ENCODE measurements at regions not wholly inside any gene's neighbourhood (a gene's known extent, or its start where the extent isn't known, plus 50 kb on each side); places are given as distances from the start of the nearest gene placed in this dataset.

DNA sequence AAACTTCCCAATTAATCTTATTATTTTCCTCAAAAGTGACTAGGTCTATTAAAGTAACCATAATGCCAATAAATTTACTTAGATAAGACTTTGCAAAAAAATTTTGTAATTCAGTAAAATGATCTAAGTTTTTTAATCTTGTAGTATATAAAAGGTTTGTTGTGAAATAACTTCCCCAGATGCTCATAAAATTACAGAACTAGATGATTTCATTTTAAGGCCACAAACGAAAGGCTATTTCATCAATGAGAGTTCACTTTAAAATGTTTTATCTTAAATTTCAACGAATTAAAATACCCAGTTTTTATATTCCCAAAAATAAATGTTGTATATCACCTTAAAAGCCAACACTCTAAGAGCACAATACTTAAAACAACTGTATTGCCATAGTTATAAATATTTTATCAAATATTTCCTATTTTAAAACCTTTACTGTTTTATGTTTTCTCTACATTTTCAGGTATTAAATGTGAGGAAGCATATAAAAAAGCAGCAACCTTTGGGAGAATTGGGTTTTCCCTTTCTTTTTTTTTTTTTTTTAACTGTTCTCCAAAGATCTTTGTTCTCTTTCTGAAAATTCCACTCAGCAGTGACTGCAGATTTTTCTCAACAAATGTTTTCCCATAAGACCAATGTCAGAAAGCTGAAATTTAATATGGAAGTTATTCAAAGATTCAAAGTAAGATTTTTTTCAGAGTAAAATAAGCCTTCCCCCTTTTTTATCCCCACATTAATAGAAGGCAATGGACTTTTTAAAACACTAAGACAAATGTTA is 169.9 kb downstream of the CYB561 start:
- no peak for TF ChIP-seq ZFX (IDR thresholded peaks at IDR 0.05)
- TF ChIP-seq CTCF (conservative IDR thresholded peaks at IDR 0.05), result no peak
- H3K27ac ChIP-seq, result no peak overlapping the region

- no peak overlapping the region for H3K27ac ChIP-seq
- TF ChIP-seq ZFX (IDR thresholded peaks at IDR 0.05) (no peak), CTCF (conservative IDR thresholded peaks at IDR 0.05) (no peak)
These were observed 169.3 kb downstream of the CYB561 start for GRCh38 chr17:63276821-63277220.

DNA sequence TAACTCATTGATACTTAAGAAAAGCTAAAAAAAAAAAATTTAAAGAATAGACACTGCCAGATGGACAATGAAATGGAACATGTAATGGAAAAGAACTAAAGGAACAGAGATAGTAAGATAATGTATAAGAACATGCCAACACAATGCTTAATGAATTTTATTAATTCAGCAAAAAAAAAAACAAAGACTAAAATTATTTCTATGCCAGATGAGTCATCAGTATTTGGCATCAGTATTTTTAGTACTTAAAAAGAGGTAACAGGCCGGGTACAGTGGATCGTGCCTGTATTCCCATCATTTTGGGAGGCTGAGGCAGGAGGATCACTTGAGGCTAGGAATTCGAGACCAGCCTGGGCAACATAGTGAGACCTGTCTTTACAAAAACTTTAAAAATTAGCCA is 168.5 kb downstream of the CYB561 start:
- no peak for TF ChIP-seq ZFX (IDR thresholded peaks at IDR 0.05)
- no peak for TF ChIP-seq CTCF (conservative IDR thresholded peaks at IDR 0.05)
- H3K27ac ChIP-seq, result no peak overlapping the region

DNA sequence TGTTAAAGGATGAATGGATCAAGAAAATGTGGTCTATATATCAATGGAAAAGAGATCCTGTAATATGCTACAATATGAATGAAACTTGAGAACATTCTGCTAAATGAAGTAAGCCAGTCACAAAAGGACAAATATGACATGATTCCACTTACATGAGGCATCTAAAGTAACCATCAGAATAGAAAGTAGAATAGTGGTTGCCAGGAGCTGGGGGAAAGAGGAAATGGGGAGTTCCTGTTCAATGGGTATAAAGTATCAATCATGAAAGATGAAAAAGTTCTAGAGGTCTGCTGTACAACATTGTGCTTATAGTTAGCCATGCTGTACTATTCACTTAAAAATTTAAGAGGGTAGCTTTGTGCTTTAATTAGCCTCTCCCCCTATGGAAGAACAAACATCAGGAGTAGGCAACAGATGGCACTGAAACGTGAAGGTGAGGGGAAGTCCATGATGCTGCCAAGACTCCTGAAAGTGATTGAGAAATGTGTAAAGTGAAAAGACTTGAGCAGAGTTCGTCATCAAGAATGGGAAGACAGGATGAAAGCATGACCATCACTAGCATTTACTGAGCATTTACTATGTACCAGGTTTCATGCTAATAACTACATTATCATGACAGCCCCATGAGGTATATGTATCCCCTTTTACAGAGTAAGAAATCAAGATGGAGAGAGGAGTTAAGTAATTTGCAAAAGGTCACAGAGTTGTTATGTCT is 167.2 kb downstream of the CYB561 start:
- H3K27ac ChIP-seq, result no peak overlapping the region
- TF ChIP-seq ZFX (IDR thresholded peaks at IDR 0.05) (no peak), CTCF (conservative IDR thresholded peaks at IDR 0.05) (no peak)

DNA sequence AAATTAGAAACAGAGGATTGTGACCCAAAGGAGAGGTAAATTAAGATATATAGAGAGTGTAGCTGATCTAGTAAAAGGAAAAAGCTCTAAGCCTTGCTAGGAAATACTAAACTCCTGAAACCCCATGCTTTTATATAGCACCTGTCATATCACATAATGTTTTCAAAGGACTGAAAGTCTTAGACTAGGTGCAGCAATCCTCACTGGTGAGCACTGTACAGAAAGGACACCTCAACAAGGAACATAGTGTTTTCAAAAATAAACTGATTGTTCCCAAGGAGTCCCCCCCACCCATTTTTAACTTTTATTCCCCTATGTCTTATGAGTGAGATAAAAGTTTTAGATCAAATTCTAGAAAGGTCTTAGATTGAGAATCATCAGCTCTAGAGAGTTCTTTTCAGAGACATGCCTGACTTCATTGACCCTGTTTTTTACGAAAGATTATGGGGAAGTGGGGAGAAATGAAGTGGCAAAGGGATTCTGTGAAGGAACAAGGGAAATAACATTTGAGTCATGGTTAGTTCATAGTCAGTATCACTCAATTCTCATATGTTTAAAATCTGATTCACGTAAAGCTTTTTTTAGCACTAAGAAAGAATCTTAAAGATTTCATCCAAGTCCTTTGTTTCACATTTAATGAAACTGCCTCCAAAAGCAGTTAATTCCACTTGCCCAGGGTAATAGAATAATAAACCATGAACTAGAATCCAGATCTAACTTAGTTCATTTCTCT is 166.4 kb downstream of the CYB561 start:
- TF ChIP-seq CTCF (conservative IDR thresholded peaks at IDR 0.05) (no peak), ZFX (IDR thresholded peaks at IDR 0.05) (no peak)
- no peak overlapping the region for H3K27ac ChIP-seq

- no peak overlapping the region for H3K27ac ChIP-seq
- TF ChIP-seq ZFX (IDR thresholded peaks at IDR 0.05), result no peak
- no peak for TF ChIP-seq CTCF (conservative IDR thresholded peaks at IDR 0.05)
These were observed 163.7 kb downstream of the CYB561 start for GRCh38 chr17:63282455-63282854.

DNA sequence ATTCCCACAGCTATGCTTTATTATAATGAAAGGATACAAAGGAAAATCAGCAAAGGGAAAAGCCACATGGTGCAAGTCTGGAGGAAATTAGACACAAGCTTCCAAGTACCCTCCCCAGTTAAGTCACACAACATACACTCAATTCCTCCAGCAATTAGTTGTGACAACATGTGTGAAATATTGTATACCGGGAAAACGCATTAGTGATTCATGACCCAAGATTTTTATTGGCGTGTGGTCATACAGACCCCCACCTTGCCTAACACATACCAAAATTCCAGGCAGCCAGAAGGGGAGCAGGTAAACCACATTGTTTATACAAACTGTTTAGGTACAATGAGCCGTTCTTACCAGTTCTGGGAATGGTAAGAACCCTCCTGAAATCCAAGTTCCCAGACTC is 160.6 kb downstream of the CYB561 start:
- no peak for TF ChIP-seq CTCF (conservative IDR thresholded peaks at IDR 0.05)
- no peak for TF ChIP-seq ZFX (IDR thresholded peaks at IDR 0.05)
- H3K27ac ChIP-seq, result no peak overlapping the region

Data from C4-2B (cell line).